HFFc6 (cell line): ENCODE measurements at regions not wholly inside any gene's neighbourhood (a gene's known extent, or its start where the extent isn't known, plus 50 kb on each side); places are given as distances from the start of the nearest gene placed in this dataset.
"Not testable (repeated sequence)": the region's sequence is repeated elsewhere in the genome, so short reads cannot be mapped to it uniquely, and the experiment has no call there.

ENCODE experiments used
- DNase-seq: peaks from one replicate; pipeline ENCODE4 v3.0.0-alpha.2; 2018
- H3K27ac Mint-ChIP-seq: 2 replicates; pipeline ENCODE4 v1.8.0; 2020; ENCODE audit warnings: mild to moderate bottlenecking, mixed read lengths
- H3K27me3 Mint-ChIP-seq: 2 replicates; pipeline ENCODE4 v1.8.0; 2021; ENCODE audit warnings: mild to moderate bottlenecking, moderate library complexity, mixed read lengths; ENCODE audit not compliant: insufficient read depth
- H3K36me3 Mint-ChIP-seq: 2 replicates; pipeline ENCODE4 v1.8.0; 2021; ENCODE audit warnings: low read depth, mixed read lengths
- H3K4me1 Mint-ChIP-seq: 2 replicates; pipeline ENCODE4 v1.8.0; 2020; ENCODE audit warnings: low read depth, mixed read lengths
- H3K4me3 Mint-ChIP-seq: 2 replicates; pipeline ENCODE4 v1.8.0; 2020; ENCODE audit warnings: mild to moderate bottlenecking, moderate library complexity, mixed read lengths
- H3K9me3 Mint-ChIP-seq: 2 replicates; pipeline ENCODE4 v1.8.0; 2020; ENCODE audit warnings: mild to moderate bottlenecking, mixed read lengths
- CTCF ChIP-seq: fragments of 200-600 bp; sonication (generic); IDR thresholded peaks from 2 replicates; pipeline ENCODE4 v1.5.0; 2021; ENCODE audit warnings: antibody characterized with exemption, mild to moderate bottlenecking

DNA sequence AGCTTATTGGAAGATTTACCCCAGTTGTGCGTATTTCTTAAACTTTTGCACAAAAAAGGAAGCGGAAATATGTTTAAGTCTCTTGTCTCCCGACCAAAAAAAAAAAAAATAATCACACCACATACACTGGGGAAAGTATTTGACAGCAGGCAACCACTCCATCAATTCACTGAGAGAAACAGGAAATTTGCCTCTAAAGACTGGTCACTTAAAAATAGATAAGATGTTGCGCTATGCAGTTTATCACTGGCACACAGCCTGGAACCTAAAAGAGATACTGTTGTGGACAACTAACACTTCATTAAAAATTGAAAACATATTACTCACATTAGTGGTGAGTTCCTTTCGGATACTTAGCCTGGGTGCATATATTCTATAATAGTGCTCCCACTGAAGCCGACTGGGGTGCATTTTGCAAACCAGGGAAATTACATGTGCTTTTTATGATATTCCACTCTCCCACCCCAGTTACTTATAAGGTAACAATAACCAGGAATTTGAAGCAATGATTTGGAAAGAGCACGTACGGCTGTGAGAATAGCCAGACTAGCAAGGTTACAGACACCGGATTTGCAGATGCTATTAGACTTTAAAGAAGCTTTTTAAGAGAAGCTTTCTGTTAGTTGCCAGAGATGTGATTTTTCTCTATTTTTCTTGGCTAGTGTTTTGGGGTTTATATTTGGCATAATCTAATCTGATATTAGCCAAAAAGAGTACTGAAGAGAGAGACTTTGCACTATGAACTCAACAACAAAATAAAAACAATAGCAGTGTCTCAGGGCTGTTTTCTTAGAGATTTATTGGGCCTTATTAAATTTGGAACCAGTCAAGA is 311.5 kb downstream of the NOVA1 start:
- Mint-ChIP-seq H3K27me3 (no peaks in the 10 kb centered on the region), H3K4me3 (peak overlapping the region; percentile 43; the same call in 1 of the 2 replicates), H3K4me1 (peaks cover 75% of the 10 kb centered on the region), H3K9me3 (peaks cover 20% of the 10 kb centered on the region; the same call in 1 of the 2 replicates), H3K27ac (peak overlapping the region; percentile 64), H3K36me3 (no peaks in the 10 kb centered on the region)
- DNase-seq, result no peak
- no peak for TF ChIP-seq CTCF

DNA sequence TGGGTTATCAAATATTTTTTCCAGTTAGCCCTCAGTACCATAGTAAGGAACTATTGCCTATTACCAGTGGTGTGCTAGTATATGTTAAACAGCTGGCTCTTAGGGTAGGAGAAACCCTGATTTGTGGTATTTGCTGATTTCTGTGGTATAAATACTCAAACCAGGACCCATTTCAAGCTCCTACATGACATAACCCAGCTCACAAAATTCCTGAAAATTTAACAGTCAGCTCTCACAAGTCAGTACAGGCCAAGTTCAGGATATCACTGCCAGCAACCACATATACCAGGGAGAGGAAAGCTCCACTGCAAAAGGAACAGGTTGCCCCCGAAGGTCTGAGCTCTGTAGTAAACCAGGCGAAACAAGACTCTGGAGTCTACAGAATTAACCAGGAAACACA is 315.3 kb downstream of the NOVA1 start:
- no peaks in the 10 kb centered on the region for H3K36me3 Mint-ChIP-seq
- no peak for DNase-seq
- no peak overlapping the region for H3K4me3 Mint-ChIP-seq
- H3K27me3 Mint-ChIP-seq, result no peaks in the 10 kb centered on the region
- no peak for TF ChIP-seq CTCF
- H3K27ac Mint-ChIP-seq, result peak overlapping the region; percentile 90
- no peaks in the 10 kb centered on the region; the same call in 1 of the 2 replicates for H3K9me3 Mint-ChIP-seq
- peaks cover 61% of the 10 kb centered on the region for H3K4me1 Mint-ChIP-seq

DNA sequence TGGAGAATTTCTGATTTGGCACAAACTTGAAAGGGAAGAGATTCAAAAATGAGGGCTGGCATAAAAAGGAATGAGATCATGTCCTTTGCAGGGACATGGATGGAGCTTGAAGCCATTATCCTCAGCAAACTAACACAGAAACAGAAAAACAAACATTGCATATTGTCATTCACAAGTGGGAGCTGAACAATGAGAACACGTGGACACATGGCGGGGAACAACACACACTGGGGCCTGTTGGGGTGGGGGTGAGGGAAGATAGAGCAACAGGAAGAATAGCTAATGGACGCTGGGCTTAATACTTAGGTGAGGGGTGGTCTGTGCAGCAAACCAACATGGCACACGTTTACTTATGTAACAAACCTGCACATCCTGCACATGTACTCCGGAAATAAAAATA is 315.8 kb downstream of the NOVA1 start:
- H3K27ac Mint-ChIP-seq, result peak overlapping the region; percentile 90

GRCh38 chr14:26281280-26281998 is 316.4 kb downstream of the NOVA1 start:
- H3K27me3 Mint-ChIP-seq, result no peaks in the 10 kb centered on the region
- peak overlapping the region; percentile 90 for H3K27ac Mint-ChIP-seq
- peak; percentile 45 for DNase-seq
- peak overlapping the region; percentile 20; the same call in 1 of the 2 replicates for H3K4me3 Mint-ChIP-seq
- no peak for TF ChIP-seq CTCF
- H3K4me1 Mint-ChIP-seq, result peaks cover 50% of the 10 kb centered on the region
- no peaks in the 10 kb centered on the region for H3K36me3 Mint-ChIP-seq
- no peaks in the 10 kb centered on the region; the same call in 1 of the 2 replicates for H3K9me3 Mint-ChIP-seq

More for the DNA sequence above, 315.8 kb downstream of the NOVA1 start:
- H3K36me3 Mint-ChIP-seq, H3K9me3 Mint-ChIP-seq, H3K27me3 Mint-ChIP-seq, DNase-seq, H3K4me3 Mint-ChIP-seq: not testable (repeated sequence)
- peaks cover 56% of the 10 kb centered on the region for H3K4me1 Mint-ChIP-seq

GRCh38 chr14:26276757-26277156 is 321.1 kb downstream of the NOVA1 start:
- H3K27me3 Mint-ChIP-seq, result no peaks in the 10 kb centered on the region; the same call in 1 of the 2 replicates
- no peak for TF ChIP-seq CTCF
- H3K27ac Mint-ChIP-seq, result no peak overlapping the region
- H3K4me3 Mint-ChIP-seq, result no peak overlapping the region
- DNase-seq, result no peak
- no peaks in the 10 kb centered on the region for H3K36me3 Mint-ChIP-seq
- H3K4me1 Mint-ChIP-seq, result peaks cover 25% of the 10 kb centered on the region
- H3K9me3 Mint-ChIP-seq, result peaks cover 12% of the 10 kb centered on the region; the same call in 1 of the 2 replicates
